NT2/D1 (cell line): ENCODE measurements at regions not wholly inside any gene's neighbourhood (a gene's known extent, or its start where the extent isn't known, plus 50 kb on each side); places are given as distances from the start of the nearest gene placed in this dataset.

Source experiments
- SUZ12 ChIP-seq: IDR thresholded peaks from 2 replicates; pipeline ENCODE4 v1.6.1; 2011; ENCODE audit not compliant: insufficient read length, insufficient read depth; ENCODE audit errors: extremely low read depth
- YY1 ChIP-seq: IDR thresholded peaks from 2 replicates; pipeline ENCODE4 v1.6.1; 2011; ENCODE audit not compliant: insufficient read length, insufficient read depth

GRCh38 chr1:104212239-104212638 is 462.5 kb downstream of the AMY1C start:
- no peak for TF ChIP-seq YY1
- TF ChIP-seq SUZ12, result no peak
